ENCODE measurements at regions not wholly inside any gene's neighbourhood (a gene's known extent, or its start where the extent isn't known, plus 50 kb on each side); places are given as distances from the start of the nearest gene placed in this dataset.
A peak's percentile ranks its signal among the peaks of the same experiment; 100 is the strongest.
"Not testable (repeated sequence)": the region's sequence is repeated elsewhere in the genome, so short reads cannot be mapped to it uniquely, and the experiment has no call there.

- intact Hi-C loops (cut with DNase I) = no loop called here
- H3K36me3 ChIP-seq (ENCODE audit: insufficient read depth in 1 of 2, low read depth in 1 of 2) = no peaks in the 10 kb centered on the region
- no peak overlapping the region for H3K27ac ChIP-seq
- no peaks in the 10 kb centered on the region for H3K4me1 ChIP-seq
- no peak overlapping the region for H3K4me3 ChIP-seq
- ATAC-seq (no peak), DNase-seq (no peak)
- 85 to 90% (median 88%) methylated on average over 12 of the region's 12 CpGs for WGBS, 3 donors
- no peaks in the 10 kb centered on the region for H3K9me3 ChIP-seq
- peaks cover 0 to 7% (median 0%) of the 10 kb centered on the region in 3 donors for H3K27me3 ChIP-seq (ENCODE audit: insufficient read depth in 3 of 3, low read length in 2 of 3)
- TF ChIP-seq, protein P1, sequence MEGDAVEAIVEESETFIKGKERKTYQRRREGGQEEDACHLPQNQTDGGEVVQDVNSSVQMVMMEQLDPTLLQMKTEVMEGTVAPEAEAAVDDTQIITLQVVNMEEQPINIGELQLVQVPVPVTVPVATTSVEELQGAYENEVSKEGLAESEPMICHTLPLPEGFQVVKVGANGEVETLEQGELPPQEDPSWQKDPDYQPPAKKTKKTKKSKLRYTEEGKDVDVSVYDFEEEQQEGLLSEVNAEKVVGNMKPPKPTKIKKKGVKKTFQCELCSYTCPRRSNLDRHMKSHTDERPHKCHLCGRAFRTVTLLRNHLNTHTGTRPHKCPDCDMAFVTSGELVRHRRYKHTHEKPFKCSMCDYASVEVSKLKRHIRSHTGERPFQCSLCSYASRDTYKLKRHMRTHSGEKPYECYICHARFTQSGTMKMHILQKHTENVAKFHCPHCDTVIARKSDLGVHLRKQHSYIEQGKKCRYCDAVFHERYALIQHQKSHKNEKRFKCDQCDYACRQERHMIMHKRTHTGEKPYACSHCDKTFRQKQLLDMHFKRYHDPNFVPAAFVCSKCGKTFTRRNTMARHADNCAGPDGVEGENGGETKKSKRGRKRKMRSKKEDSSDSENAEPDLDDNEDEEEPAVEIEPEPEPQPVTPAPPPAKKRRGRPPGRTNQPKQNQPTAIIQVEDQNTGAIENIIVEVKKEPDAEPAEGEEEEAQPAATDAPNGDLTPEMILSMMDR (IDR thresholded peaks at IDR 0.05) = no peak
These were observed 345.7 kb upstream of the SFSWAP start for GRCh38 chr12:131364903-131365820.

- no peaks in the 10 kb centered on the region for H3K9me3 ChIP-seq
- no peak for DNase-seq
- no peaks in the 10 kb centered on the region for H3K36me3 ChIP-seq (ENCODE audit: insufficient read depth in 1 of 2, low read depth in 1 of 2)
- H3K4me3 ChIP-seq = no peak overlapping the region
- TF ChIP-seq, protein P1 (IDR thresholded peaks at IDR 0.05) = no peak
- H3K4me1 ChIP-seq = no peaks in the 10 kb centered on the region
- intact Hi-C loops (cut with DNase I) = no loop called here
- H3K27me3 ChIP-seq (ENCODE audit: insufficient read depth in 3 of 3, low read length in 2 of 3) = peaks cover 0 to 7% (median 0%) of the 10 kb centered on the region in 3 donors
- no peak for ATAC-seq
- no peak overlapping the region for H3K27ac ChIP-seq
- 59 to 76% (median 70%) methylated on average over 15 of the region's 15 CpGs for WGBS, 3 donors
These were observed 345.0 kb upstream of the SFSWAP start for GRCh38 chr12:131365821-131366260.

GRCh38 chr12:131366261-131366871 is 344.5 kb upstream of the SFSWAP start:
- no peak overlapping the region for H3K27ac ChIP-seq
- H3K9me3 ChIP-seq = no peaks in the 10 kb centered on the region
- H3K4me1 ChIP-seq = no peaks in the 10 kb centered on the region
- intact Hi-C loops (cut with DNase I) = no loop called here
- no peak for DNase-seq
- TF ChIP-seq, protein P1 (IDR thresholded peaks at IDR 0.05) = no peak
- H3K4me3 ChIP-seq = no peak overlapping the region
- no peaks in the 10 kb centered on the region for H3K36me3 ChIP-seq (ENCODE audit: insufficient read depth in 1 of 2, low read depth in 1 of 2)
- H3K27me3 ChIP-seq (ENCODE audit: insufficient read depth in 3 of 3, low read length in 2 of 3) = peaks cover 0 to 7% (median 0%) of the 10 kb centered on the region in 3 donors
- WGBS, 3 donors = 56 to 75% (median 61%) methylated on average over 10 to 11 of the region's 11 CpGs
- no peak for ATAC-seq

GRCh38 chr12:131367067-131367982 is 343.6 kb upstream of the SFSWAP start:
- H3K9me3 ChIP-seq; H3K4me1 ChIP-seq; H3K27me3 ChIP-seq (ENCODE audit: insufficient read depth in 3 of 3, low read length in 2 of 3); H3K27ac ChIP-seq; H3K36me3 ChIP-seq (ENCODE audit: insufficient read depth in 1 of 2, low read depth in 1 of 2); H3K4me3 ChIP-seq; ATAC-seq; intact Hi-C loops (cut with DNase I): not testable (repeated sequence)
- WGBS, 3 donors = 88 to 91% (median 89%) methylated on average over 16 to 25 of the region's 27 CpGs
- peak in 1 of 2 donors; percentile 46 for DNase-seq

All from psoas muscle (tissue), 7 donors.